ENCODE measurements at regions not wholly inside any gene's neighbourhood (a gene's known extent, or its start where the extent isn't known, plus 50 kb on each side); places are given as distances from the start of the nearest gene placed in this dataset.

DNA sequence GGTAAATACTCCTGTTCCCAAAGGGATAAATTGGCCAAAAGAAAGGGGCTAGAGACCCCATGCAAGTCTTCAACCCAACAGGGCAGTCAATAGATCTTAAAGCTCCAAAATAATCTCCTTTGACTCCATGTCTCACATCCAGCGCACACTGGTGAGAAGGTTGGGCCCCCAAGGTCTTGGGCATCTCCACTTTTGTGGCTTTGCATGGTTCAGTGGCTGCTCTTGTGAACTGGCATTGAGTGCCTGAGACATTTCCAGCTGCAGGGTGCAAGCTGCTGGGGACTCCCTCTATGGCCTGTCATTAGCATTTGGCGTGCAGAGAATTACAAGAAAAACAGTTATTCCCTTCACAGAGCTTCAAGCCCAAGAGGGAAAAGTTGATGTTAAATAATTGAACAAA, 224.7 kb downstream of the MTRR start:
- Histone ChIP-seq H3K9me2 (ENCODE audit: low read depth, low read length) (no peaks in the 10 kb centered on the region), H2AFZ (ENCODE audit: low read length) (no peak overlapping the region), H4K20me1 (ENCODE audit: insufficient read depth, low read length) (no peaks in the 10 kb centered on the region), H3K79me2 (ENCODE audit: insufficient read depth, low read length) (no peaks in the 10 kb centered on the region), H3K4me1 (ENCODE audit: insufficient read depth, low read length, severe bottlenecking) (no peaks in the 10 kb centered on the region), H3K27me3 (ENCODE audit: insufficient read depth, low read length) (no peaks in the 10 kb centered on the region), H3K9ac (ENCODE audit: low read length) (no peak overlapping the region), H3K36me3 (ENCODE audit: insufficient read depth, low read length) (no peaks in the 10 kb centered on the region), H3F3A (ENCODE audit: insufficient read depth, low read length) (no peaks in the 10 kb centered on the region), H3K4me2 (ENCODE audit: low read length) (no peak overlapping the region), H3K9me3 (ENCODE audit: low read length) (no peaks in the 10 kb centered on the region), H3K27ac (ENCODE audit: low read depth, low read length, poor library complexity, severe bottlenecking) (no peak overlapping the region), H3K4me3 (ENCODE audit: low read depth, low read length, poor library complexity, severe bottlenecking) (no peak overlapping the region)
- TF ChIP-seq EZH2 (IDR thresholded peaks at IDR 0.05; ENCODE audit: borderline replicate concordance, low read length): no peak
- TF ChIP-seq, protein P1, sequence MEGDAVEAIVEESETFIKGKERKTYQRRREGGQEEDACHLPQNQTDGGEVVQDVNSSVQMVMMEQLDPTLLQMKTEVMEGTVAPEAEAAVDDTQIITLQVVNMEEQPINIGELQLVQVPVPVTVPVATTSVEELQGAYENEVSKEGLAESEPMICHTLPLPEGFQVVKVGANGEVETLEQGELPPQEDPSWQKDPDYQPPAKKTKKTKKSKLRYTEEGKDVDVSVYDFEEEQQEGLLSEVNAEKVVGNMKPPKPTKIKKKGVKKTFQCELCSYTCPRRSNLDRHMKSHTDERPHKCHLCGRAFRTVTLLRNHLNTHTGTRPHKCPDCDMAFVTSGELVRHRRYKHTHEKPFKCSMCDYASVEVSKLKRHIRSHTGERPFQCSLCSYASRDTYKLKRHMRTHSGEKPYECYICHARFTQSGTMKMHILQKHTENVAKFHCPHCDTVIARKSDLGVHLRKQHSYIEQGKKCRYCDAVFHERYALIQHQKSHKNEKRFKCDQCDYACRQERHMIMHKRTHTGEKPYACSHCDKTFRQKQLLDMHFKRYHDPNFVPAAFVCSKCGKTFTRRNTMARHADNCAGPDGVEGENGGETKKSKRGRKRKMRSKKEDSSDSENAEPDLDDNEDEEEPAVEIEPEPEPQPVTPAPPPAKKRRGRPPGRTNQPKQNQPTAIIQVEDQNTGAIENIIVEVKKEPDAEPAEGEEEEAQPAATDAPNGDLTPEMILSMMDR (IDR thresholded peaks at IDR 0.05; ENCODE audit: low read length): no peak

DNA sequence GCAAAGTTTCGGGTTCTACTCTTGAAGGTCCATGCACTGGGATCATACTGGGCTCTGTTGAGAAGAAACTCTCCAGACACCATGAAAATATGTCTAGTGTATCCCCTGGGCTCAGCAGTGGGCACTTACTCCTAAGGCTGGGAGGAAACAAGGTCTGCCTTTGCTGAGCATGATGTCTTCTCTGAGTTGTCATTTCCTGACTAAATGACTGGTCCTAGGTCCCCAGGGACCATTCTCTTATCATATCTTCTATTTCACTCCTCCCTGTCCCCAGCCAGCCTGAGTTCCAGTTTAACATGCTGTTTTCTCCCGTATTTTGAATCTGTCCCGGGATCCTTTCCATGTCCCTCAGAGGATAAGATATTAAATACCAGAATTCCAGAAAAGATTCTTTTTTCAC, 225.4 kb downstream of the MTRR start:
- Histone ChIP-seq H3K4me2 (ENCODE audit: low read length) (no peak overlapping the region), H3K36me3 (ENCODE audit: insufficient read depth, low read length) (no peaks in the 10 kb centered on the region), H3K79me2 (ENCODE audit: insufficient read depth, low read length) (no peaks in the 10 kb centered on the region), H4K20me1 (ENCODE audit: insufficient read depth, low read length) (no peaks in the 10 kb centered on the region), H3F3A (ENCODE audit: insufficient read depth, low read length) (no peaks in the 10 kb centered on the region), H3K9me2 (ENCODE audit: low read depth, low read length) (no peaks in the 10 kb centered on the region), H3K27ac (ENCODE audit: low read depth, low read length, poor library complexity, severe bottlenecking) (no peak overlapping the region), H3K4me3 (ENCODE audit: low read depth, low read length, poor library complexity, severe bottlenecking) (no peak overlapping the region), H3K4me1 (ENCODE audit: insufficient read depth, low read length, severe bottlenecking) (no peaks in the 10 kb centered on the region), H3K9ac (ENCODE audit: low read length) (no peak overlapping the region), H3K27me3 (ENCODE audit: insufficient read depth, low read length) (no peaks in the 10 kb centered on the region), H3K9me3 (ENCODE audit: low read length) (no peaks in the 10 kb centered on the region), H2AFZ (ENCODE audit: low read length) (no peak overlapping the region)
- TF ChIP-seq, protein P1 (IDR thresholded peaks at IDR 0.05; ENCODE audit: low read length): no peak
- TF ChIP-seq EZH2 (IDR thresholded peaks at IDR 0.05; ENCODE audit: borderline replicate concordance, low read length): no peak

DNA sequence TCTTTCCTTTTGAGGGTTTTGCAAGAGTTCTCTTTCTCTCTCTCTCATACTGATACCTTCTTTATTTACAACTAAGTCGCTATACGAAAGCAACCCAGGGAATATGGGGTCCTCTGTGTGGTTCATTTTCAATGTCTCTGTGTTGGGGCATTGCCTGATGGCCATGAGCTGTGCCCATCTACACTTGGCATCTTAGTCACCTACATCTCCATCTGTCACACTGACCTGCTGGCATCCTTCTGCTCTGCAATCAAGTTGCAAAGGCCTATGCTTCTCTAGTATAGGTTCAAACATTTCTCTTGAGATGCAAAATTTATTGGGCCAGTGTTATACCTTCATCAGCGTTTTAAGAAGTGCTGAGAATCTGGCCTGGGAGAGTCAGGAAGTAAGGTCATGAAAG, 228.2 kb downstream of the MTRR start:
- TF ChIP-seq, protein P1 (IDR thresholded peaks at IDR 0.05; ENCODE audit: low read length): no peak
- TF ChIP-seq EZH2 (IDR thresholded peaks at IDR 0.05; ENCODE audit: borderline replicate concordance, low read length): no peak
- H3K4me2 ChIP-seq (ENCODE audit: low read length): no peak overlapping the region

More for the DNA sequence above, 228.2 kb downstream of the MTRR start:
- no peaks in the 10 kb centered on the region for H3K9me3 ChIP-seq (ENCODE audit: low read length)
- H3K79me2 ChIP-seq (ENCODE audit: insufficient read depth, low read length): no peaks in the 10 kb centered on the region
- H3F3A ChIP-seq (ENCODE audit: insufficient read depth, low read length): no peaks in the 10 kb centered on the region
- H3K4me3 ChIP-seq (ENCODE audit: low read depth, low read length, poor library complexity, severe bottlenecking): no peak overlapping the region
- H2AFZ ChIP-seq (ENCODE audit: low read length): no peak overlapping the region
- no peak overlapping the region for H3K27ac ChIP-seq (ENCODE audit: low read depth, low read length, poor library complexity, severe bottlenecking)
- H3K9me2 ChIP-seq (ENCODE audit: low read depth, low read length): no peaks in the 10 kb centered on the region
- H3K9ac ChIP-seq (ENCODE audit: low read length): no peak overlapping the region
- no peaks in the 10 kb centered on the region for H3K36me3 ChIP-seq (ENCODE audit: insufficient read depth, low read length)
- H3K4me1 ChIP-seq (ENCODE audit: insufficient read depth, low read length, severe bottlenecking): no peaks in the 10 kb centered on the region
- H3K27me3 ChIP-seq (ENCODE audit: insufficient read depth, low read length): no peaks in the 10 kb centered on the region
- no peaks in the 10 kb centered on the region for H4K20me1 ChIP-seq (ENCODE audit: insufficient read depth, low read length)

Data from OCI-LY1 (cell line).